ENCODE measurements at regions not wholly inside any gene's neighbourhood (a gene's known extent, or its start where the extent isn't known, plus 50 kb on each side); places are given as distances from the start of the nearest gene placed in this dataset.

DNA sequence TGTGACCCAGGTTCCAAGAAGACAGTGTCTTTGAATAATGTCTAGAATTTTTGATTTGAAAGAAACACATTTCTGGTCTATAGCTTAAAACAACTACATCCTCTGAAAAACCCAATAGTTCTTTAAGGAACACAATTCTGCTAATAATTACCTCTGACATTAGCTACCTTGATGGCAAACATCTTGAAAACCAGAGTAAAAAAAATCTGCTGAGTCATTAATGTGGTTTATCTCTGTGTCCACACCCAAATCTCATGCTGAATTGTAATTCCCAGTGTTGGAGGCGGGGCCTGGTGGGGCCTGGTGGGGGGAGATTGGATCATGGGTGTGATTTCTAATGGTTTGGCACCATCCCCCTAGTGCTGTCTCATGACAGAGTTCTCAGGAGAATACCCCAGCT, 1233.8 kb downstream of the NLGN4X start:
- Mint-ChIP-seq H3K27me3 (ENCODE audit: low read depth) (no peaks in the 10 kb centered on the region), H3K36me3 (ENCODE audit: low read depth) (no peaks in the 10 kb centered on the region), H3K9me3 (no peaks in the 10 kb centered on the region), H3K4me3 (no peak overlapping the region), H3K27ac (ENCODE audit: unreplicated experiment) (no peak overlapping the region), H3K4me1 (no peaks in the 10 kb centered on the region)
- TF ChIP-seq, protein P1, sequence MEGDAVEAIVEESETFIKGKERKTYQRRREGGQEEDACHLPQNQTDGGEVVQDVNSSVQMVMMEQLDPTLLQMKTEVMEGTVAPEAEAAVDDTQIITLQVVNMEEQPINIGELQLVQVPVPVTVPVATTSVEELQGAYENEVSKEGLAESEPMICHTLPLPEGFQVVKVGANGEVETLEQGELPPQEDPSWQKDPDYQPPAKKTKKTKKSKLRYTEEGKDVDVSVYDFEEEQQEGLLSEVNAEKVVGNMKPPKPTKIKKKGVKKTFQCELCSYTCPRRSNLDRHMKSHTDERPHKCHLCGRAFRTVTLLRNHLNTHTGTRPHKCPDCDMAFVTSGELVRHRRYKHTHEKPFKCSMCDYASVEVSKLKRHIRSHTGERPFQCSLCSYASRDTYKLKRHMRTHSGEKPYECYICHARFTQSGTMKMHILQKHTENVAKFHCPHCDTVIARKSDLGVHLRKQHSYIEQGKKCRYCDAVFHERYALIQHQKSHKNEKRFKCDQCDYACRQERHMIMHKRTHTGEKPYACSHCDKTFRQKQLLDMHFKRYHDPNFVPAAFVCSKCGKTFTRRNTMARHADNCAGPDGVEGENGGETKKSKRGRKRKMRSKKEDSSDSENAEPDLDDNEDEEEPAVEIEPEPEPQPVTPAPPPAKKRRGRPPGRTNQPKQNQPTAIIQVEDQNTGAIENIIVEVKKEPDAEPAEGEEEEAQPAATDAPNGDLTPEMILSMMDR (conservative IDR thresholded peaks at IDR 0.05): no peak
- DNase-seq (ENCODE audit: low read depth, low spot score): no peak

DNA sequence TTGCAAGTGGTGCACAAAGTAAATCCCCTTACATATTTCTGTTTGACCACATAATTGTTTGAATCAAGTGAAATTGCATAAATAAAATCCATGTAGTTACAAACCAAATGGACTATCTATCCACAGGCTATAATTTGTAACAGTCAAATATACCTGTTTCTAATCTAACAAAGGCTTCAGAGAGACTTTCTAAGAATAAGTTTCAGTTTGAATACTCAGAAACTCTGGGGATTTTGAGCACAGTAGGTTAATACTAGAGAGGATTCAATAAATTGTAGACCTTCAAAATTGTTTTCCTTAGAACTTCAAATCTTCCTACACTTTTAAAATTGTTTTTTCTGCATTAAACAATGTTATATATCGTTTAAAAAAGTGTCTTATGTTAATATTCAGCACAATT, 1250.1 kb downstream of the NLGN4X start:
- Mint-ChIP-seq H3K27me3 (ENCODE audit: low read depth) (no peaks in the 10 kb centered on the region), H3K4me3 (no peak overlapping the region), H3K4me1 (no peaks in the 10 kb centered on the region), H3K27ac (ENCODE audit: unreplicated experiment) (no peak overlapping the region), H3K36me3 (ENCODE audit: low read depth) (no peaks in the 10 kb centered on the region), H3K9me3 (peaks cover 8% of the 10 kb centered on the region)
- DNase-seq (ENCODE audit: low read depth, low spot score): no peak
- TF ChIP-seq, protein P1 (conservative IDR thresholded peaks at IDR 0.05): no peak

DNA sequence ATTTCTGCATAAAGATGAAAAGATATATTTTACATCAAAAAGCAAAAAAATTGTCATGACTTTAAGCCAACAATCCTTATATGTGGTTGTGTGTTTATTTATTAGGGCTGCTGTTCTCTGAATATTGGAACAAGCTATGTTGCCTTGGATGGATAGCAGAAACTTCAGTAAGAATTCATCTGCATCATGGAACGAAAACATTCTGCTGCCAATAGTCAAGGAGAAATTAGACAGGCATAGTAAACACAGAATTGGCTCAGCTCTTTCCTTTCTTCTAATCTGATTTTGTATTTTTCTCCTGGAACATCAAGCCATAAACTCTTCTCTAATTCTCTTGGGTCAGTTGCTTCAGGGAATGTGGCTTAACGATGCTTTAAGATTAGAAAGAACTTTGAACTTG, 1257.0 kb downstream of the NLGN4X start:
- TF ChIP-seq, protein P1 (conservative IDR thresholded peaks at IDR 0.05): no peak
- H3K9me3 Mint-ChIP-seq: peaks cover 7% of the 10 kb centered on the region
- H3K27me3 Mint-ChIP-seq (ENCODE audit: low read depth): no peaks in the 10 kb centered on the region
- no peak overlapping the region for H3K27ac Mint-ChIP-seq (ENCODE audit: unreplicated experiment)
- DNase-seq (ENCODE audit: low read depth, low spot score): no peak
- no peaks in the 10 kb centered on the region for H3K4me1 Mint-ChIP-seq
- H3K36me3 Mint-ChIP-seq (ENCODE audit: low read depth): no peaks in the 10 kb centered on the region
- H3K4me3 Mint-ChIP-seq: no peak overlapping the region

DNA sequence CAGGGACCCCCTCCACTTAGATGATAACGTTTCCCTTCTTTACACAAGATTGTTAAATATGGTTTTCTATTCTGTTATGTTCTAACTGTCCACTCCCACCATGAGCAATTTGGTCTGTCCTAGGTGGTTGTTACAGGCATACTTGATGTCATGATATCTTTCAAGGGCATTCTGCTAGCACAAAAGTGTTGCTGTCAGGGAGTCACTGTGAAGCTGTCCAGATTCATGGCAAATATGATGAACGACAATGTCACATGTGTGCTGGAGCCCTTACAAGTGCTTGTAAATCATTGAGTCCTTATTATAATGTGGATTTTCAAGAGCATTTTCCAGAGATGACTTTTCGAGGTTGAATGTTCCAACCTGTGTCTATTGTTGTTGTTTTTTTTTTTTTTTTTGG, 1250.7 kb upstream of the PRKX start:
- no peak overlapping the region for H3K4me3 Mint-ChIP-seq
- H3K27ac Mint-ChIP-seq (ENCODE audit: unreplicated experiment): no peak overlapping the region
- TF ChIP-seq, protein P1 (conservative IDR thresholded peaks at IDR 0.05): no peak
- no peaks in the 10 kb centered on the region for H3K27me3 Mint-ChIP-seq (ENCODE audit: low read depth)
- no peaks in the 10 kb centered on the region for H3K36me3 Mint-ChIP-seq (ENCODE audit: low read depth)
- no peak for DNase-seq (ENCODE audit: low read depth, low spot score)
- H3K4me1 Mint-ChIP-seq: no peaks in the 10 kb centered on the region
- peaks cover 4% of the 10 kb centered on the region for H3K9me3 Mint-ChIP-seq

DNA sequence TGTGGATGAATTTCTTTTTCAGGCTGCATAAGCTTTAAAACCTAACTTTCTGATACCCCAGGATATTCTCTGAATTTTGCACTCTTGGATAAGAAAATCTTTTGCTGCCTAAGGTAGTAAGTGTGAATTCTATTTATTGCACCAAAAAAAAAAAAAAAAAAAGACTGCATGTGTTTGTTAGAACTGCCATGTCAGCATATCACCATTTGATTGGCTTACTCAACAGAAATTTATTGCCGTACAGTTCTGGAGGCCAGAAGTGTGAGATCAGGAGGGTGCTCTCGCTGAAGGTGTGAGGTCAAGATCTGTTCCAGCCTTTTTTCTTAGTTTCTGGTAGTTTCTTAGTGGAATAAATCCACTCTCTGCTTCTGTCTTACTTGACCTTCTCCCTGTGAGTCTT, 1250.0 kb upstream of the PRKX start:
- no peaks in the 10 kb centered on the region for H3K36me3 Mint-ChIP-seq (ENCODE audit: low read depth)
- H3K4me1 Mint-ChIP-seq: no peaks in the 10 kb centered on the region
- no peak overlapping the region for H3K4me3 Mint-ChIP-seq
- TF ChIP-seq, protein P1 (conservative IDR thresholded peaks at IDR 0.05): no peak
- H3K27ac Mint-ChIP-seq (ENCODE audit: unreplicated experiment): no peak overlapping the region
- DNase-seq (ENCODE audit: low read depth, low spot score): no peak
- H3K27me3 Mint-ChIP-seq (ENCODE audit: low read depth): no peaks in the 10 kb centered on the region
- H3K9me3 Mint-ChIP-seq: peaks cover 4% of the 10 kb centered on the region

DNA sequence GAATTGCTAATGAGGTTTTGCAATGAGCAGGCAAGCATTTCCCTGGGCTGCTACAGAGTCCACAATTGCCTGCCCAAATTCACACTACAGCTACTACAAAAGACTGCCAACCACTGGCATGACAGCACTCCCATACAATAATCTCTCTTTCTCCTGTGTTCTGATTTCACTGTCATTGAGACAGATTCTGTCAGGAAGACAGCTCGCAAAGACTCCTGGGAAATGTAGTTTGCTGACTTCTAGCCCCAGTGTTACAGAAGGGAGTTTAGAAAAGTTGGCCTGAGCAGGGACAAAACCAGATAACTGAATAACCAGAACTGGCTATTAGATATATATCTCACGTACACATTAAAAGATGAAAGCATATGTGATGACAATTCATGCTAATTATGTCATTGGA, 1231.3 kb upstream of the PRKX start:
- Mint-ChIP-seq H3K4me3 (no peak overlapping the region), H3K4me1 (peaks cover 7% of the 10 kb centered on the region), H3K27ac (ENCODE audit: unreplicated experiment) (no peak overlapping the region), H3K27me3 (ENCODE audit: low read depth) (no peaks in the 10 kb centered on the region), H3K36me3 (ENCODE audit: low read depth) (no peaks in the 10 kb centered on the region), H3K9me3 (no peaks in the 10 kb centered on the region)
- DNase-seq (ENCODE audit: low read depth, low spot score): no peak
- TF ChIP-seq, protein P1 (conservative IDR thresholded peaks at IDR 0.05): no peak

Data from neural crest cell (in vitro differentiated cells).